ENCODE measurements at regions not wholly inside any gene's neighbourhood (a gene's known extent, or its start where the extent isn't known, plus 50 kb on each side); places are given as distances from the start of the nearest gene placed in this dataset.

DNA sequence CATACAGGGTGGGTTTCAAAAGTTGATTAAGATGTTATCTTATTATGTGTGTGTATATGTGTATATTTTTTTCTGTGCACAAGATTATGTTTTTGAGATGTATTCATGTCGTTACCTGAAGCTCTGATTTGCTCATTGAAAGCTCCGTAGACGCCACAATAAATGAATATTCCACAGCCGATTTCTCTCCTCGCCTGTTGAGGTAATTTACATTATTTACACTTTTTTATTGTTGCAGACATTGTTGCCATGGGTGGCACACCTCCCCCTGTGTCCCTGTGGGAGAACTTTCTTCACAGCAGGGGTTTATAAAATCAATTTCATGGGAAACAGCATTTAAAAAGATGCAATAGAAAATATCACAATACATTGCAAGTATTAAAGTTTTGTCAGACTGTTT lies 100.6 kb downstream of the GLI2 start:
- DNase-seq (ENCODE audit: low read depth, low spot score) = no peak

More for the DNA sequence above, 100.6 kb downstream of the GLI2 start:
- Histone ChIP-seq H4K20me1 (ENCODE audit: control insufficient read depth, insufficient read depth) (no peaks in the 10 kb centered on the region), H3K4me1 (ENCODE audit: control insufficient read depth, insufficient read depth, low read length) (no peaks in the 10 kb centered on the region), H3K4me3 (no peak overlapping the region), H3K27ac (ENCODE audit: control insufficient read depth, insufficient read depth) (no peak overlapping the region), H3K79me2 (ENCODE audit: control insufficient read depth, insufficient read depth, low read length) (no peaks in the 10 kb centered on the region), H3K9ac (ENCODE audit: control insufficient read depth, insufficient read depth, low read length) (no peak overlapping the region), H3K4me2 (ENCODE audit: control insufficient read depth, insufficient read depth) (no peak overlapping the region), H3K9me3 (replicated peaks; ENCODE audit: control insufficient read depth, insufficient read depth, low read length) (no peaks in the 10 kb centered on the region), H3K36me3 (ENCODE audit: control insufficient read depth in 2 of 2, insufficient read depth in 2 of 2, low read length in 1 of 2) (no peaks in the 10 kb centered on the region), H3K27me3 (replicated peaks in 1 of 2; ENCODE audit: control insufficient read depth in 2 of 2, insufficient read depth in 2 of 2, low read length in 1 of 2) (no peaks in the 10 kb centered on the region), H2AFZ (ENCODE audit: control insufficient read depth, low read depth, low read length) (no peak overlapping the region)
- POLR2A ChIA-PET = no interaction called here
- CTCF ChIA-PET = no interaction called here
- SMC1A ChIA-PET (ENCODE audit: uncharacterized antibody, unreplicated experiment) = no interaction called here
- in situ Hi-C loops (cut with MboI) = no loop called here
- intact Hi-C loops (cut with micrococcal nuclease; ENCODE audit: unreplicated experiment) = no loop called here
- no peak for TF ChIP-seq HDAC6 (IDR thresholded peaks at IDR 0.05; ENCODE audit: unreplicated experiment)
- TF ChIP-seq TBL1XR1 (IDR thresholded peaks at IDR 0.05; ENCODE audit: low read depth, low read length) = no peak
- TF ChIP-seq, protein P1, sequence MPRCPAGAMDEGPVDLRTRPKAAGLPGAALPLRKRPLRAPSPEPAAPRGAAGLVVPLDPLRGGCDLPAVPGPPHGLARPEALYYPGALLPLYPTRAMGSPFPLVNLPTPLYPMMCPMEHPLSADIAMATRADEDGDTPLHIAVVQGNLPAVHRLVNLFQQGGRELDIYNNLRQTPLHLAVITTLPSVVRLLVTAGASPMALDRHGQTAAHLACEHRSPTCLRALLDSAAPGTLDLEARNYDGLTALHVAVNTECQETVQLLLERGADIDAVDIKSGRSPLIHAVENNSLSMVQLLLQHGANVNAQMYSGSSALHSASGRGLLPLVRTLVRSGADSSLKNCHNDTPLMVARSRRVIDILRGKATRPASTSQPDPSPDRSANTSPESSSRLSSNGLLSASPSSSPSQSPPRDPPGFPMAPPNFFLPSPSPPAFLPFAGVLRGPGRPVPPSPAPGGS (IDR thresholded peaks at IDR 0.05; ENCODE audit: borderline replicate concordance, insufficient read depth, low read depth, low read length, poor library complexity, severe bottlenecking) = no peak
- no peak for TF ChIP-seq SMARCA5 (IDR thresholded peaks at IDR 0.05)
- TF ChIP-seq HCFC1 (IDR thresholded peaks at IDR 0.05; ENCODE audit: low read length) = no peak
- no peak for TF ChIP-seq TCF12 (IDR thresholded peaks at IDR 0.05; ENCODE audit: low read depth, low read length)
- TF ChIP-seq, protein P2, sequence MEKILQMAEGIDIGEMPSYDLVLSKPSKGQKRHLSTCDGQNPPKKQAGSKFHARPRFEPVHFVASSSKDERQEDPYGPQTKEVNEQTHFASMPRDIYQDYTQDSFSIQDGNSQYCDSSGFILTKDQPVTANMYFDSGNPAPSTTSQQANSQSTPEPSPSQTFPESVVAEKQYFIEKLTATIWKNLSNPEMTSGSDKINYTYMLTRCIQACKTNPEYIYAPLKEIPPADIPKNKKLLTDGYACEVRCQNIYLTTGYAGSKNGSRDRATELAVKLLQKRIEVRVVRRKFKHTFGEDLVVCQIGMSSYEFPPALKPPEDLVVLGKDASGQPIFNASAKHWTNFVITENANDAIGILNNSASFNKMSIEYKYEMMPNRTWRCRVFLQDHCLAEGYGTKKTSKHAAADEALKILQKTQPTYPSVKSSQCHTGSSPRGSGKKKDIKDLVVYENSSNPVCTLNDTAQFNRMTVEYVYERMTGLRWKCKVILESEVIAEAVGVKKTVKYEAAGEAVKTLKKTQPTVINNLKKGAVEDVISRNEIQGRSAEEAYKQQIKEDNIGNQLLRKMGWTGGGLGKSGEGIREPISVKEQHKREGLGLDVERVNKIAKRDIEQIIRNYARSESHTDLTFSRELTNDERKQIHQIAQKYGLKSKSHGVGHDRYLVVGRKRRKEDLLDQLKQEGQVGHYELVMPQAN (conservative IDR thresholded peaks at IDR 0.05) = no peak
- TF ChIP-seq NFIC (IDR thresholded peaks at IDR 0.05; ENCODE audit: low read depth, low read length) = no peak
- no peak for TF ChIP-seq RUNX3 (IDR thresholded peaks at IDR 0.05; ENCODE audit: low read length)
- no peak for TF ChIP-seq ZNF687 (IDR thresholded peaks at IDR 0.05)
- TF ChIP-seq KAT2A (conservative IDR thresholded peaks at IDR 0.05; ENCODE audit: control insufficient read depth, low read depth, low read length) = no peak
- no peak for TF ChIP-seq CHD4 (IDR thresholded peaks at IDR 0.05)
- TF ChIP-seq IKZF1 (conservative IDR thresholded peaks at IDR 0.05) = no peak
- TF ChIP-seq ASH2L (IDR thresholded peaks at IDR 0.05; ENCODE audit: borderline replicate concordance, low read depth) = no peak
- ATAC-seq (no peak), FAIRE-seq (no peak)
- WGBS (ENCODE audit: insufficient coverage, insufficient replicate concordance, low lambda C conversion rate, missing lambda C conversion rate) = 37% methylated on average over 5 of the region's 5 CpGs
- RAD21 ChIA-PET (ENCODE audit: unreplicated experiment) = no interaction called here
- BruUV-seq (replicated peaks) = no TSS peak
